CD14-positive monocyte (primary cell): ENCODE measurements at regions not wholly inside any gene's neighbourhood (a gene's known extent, or its start where the extent isn't known, plus 50 kb on each side); places are given as distances from the start of the nearest gene placed in this dataset.

ENCODE experiments used
- DNase-seq, 3 donors: peaks; one replicate each; pipeline ENCODE4 v3.0.0-alpha.2; 2011 to 2022
- H2AFZ ChIP-seq: 2 replicates; pipeline ENCODE4 v1.6.0; 2012; ENCODE audit warnings: mild to moderate bottlenecking, low read depth, low read length, inconsistent platforms; ENCODE audit not compliant: insufficient read depth, poor library complexity, severe bottlenecking
- H3K27ac ChIP-seq, 2 donors: 1 replicate in 1 of 2; 2 replicates in 1 of 2; pipeline ENCODE4 v1.5.1; 2012 to 2013; ENCODE audit warnings: low read length in 2 of 2, control low read depth in 1 of 2, inconsistent platforms in 1 of 2, low read depth in 1 of 2, mild to moderate bottlenecking in 1 of 2
- H3K27me3 ChIP-seq, 2 donors: one replicate each; pipeline versions ENCODE4 v1.6.0 to v1.6.1; 2011 to 2013; ENCODE audit warnings: low read length in 2 of 2; ENCODE audit not compliant: control insufficient read depth in 2 of 2, insufficient read depth in 2 of 2
- H3K36me3 ChIP-seq, 2 donors: replicated peaks in 1 of 2; 1 replicate in 1 of 2; 2 replicates in 1 of 2; pipeline versions ENCODE4 v1.5.1 to v1.6.1; 2012 to 2013; ENCODE audit warnings: low read length in 2 of 2, control low read depth in 1 of 2, inconsistent platforms in 1 of 2, mild to moderate bottlenecking in 1 of 2; ENCODE audit not compliant: insufficient read depth in 2 of 2, control insufficient read depth in 1 of 2
- H3K4me1 ChIP-seq, 2 donors: 1 replicate in 1 of 2; 2 replicates in 1 of 2; pipeline versions ENCODE4 v1.5.1 to v1.6.1; 2012 to 2013; ENCODE audit warnings: low read length in 2 of 2, control low read depth in 1 of 2, inconsistent platforms in 1 of 2, mild to moderate bottlenecking in 1 of 2, moderate library complexity in 1 of 2; ENCODE audit not compliant: insufficient read depth in 2 of 2, control insufficient read depth in 1 of 2
- H3K4me2 ChIP-seq: replicated peaks from 2 replicates; pipeline ENCODE3; 2012; ENCODE audit warnings: low read length, moderate library complexity, mild to moderate bottlenecking; ENCODE audit not compliant: poor library complexity, severe bottlenecking; ENCODE audit errors: extremely low read depth
- H3K4me3 ChIP-seq, 3 experiments: fragments of 200-600 bp in 1 of 3; sonication (generic) in 1 of 3; replicated peaks in 1 of 3; 1 replicate in 2 of 3; 2 replicates in 1 of 3; pipeline ENCODE4 v1.5.1; 2011 to 2013; ENCODE audit warnings: low read length in 3 of 3, mild to moderate bottlenecking in 3 of 3, control low read depth in 2 of 3, low read depth in 2 of 3, inconsistent platforms in 1 of 3, moderate library complexity in 1 of 3
- H3K79me2 ChIP-seq: 2 replicates; pipeline ENCODE4 v1.6.0; 2012; ENCODE audit warnings: mild to moderate bottlenecking, control low read depth, inconsistent platforms, low read length, moderate library complexity; ENCODE audit not compliant: insufficient read depth
- H3K9ac ChIP-seq: 2 replicates; pipeline ENCODE4 v1.6.0; 2017; ENCODE audit warnings: low read length, mild to moderate bottlenecking; ENCODE audit not compliant: insufficient read depth, poor library complexity, severe bottlenecking
- H3K9me3 ChIP-seq, 2 donors: replicated peaks in 1 of 2; 1 replicate in 1 of 2; 2 replicates in 1 of 2; pipeline versions ENCODE4 v1.5.1 to v1.6.1; 2012 to 2013; ENCODE audit warnings: low read length in 2 of 2, control low read depth in 1 of 2; ENCODE audit not compliant: control insufficient read depth in 1 of 2, insufficient read depth in 1 of 2
- H4K20me1 ChIP-seq: 2 replicates; pipeline ENCODE4 v1.6.0; 2012; ENCODE audit warnings: mild to moderate bottlenecking, low read length, control low read depth, moderate library complexity; ENCODE audit not compliant: insufficient read depth
- H3K27ac Mint-ChIP-seq, 7 donors: one replicate each; pipeline ENCODE4 v1.8.0; 2020; ENCODE audit warnings: mild to moderate bottlenecking in 7 of 7, mixed read lengths in 7 of 7, moderate library complexity in 6 of 7, inconsistent platforms in 2 of 7
- H3K27me3 Mint-ChIP-seq, 3 donors: one replicate each; pipeline ENCODE4 v1.8.0; 2021 to 2022; ENCODE audit warnings: low read depth in 3 of 3, mild to moderate bottlenecking in 3 of 3, mixed read lengths in 3 of 3, moderate library complexity in 3 of 3, inconsistent platforms in 1 of 3
- H3K36me3 Mint-ChIP-seq, 2 donors: one replicate each; pipeline ENCODE4 v1.8.0; 2020; ENCODE audit warnings: mixed read lengths in 2 of 2, inconsistent platforms in 1 of 2, mild to moderate bottlenecking in 1 of 2
- H3K4me1 Mint-ChIP-seq: one replicate; pipeline ENCODE4 v1.8.0; 2020; ENCODE audit warnings: mild to moderate bottlenecking, mixed read lengths
- H3K4me3 Mint-ChIP-seq, 2 donors: one replicate each; pipeline ENCODE4 v1.8.0; 2020; ENCODE audit warnings: mild to moderate bottlenecking in 2 of 2, mixed read lengths in 2 of 2, moderate library complexity in 1 of 2
- H3K9me3 Mint-ChIP-seq, 7 donors: one replicate each; pipeline ENCODE4 v1.8.0; 2020 to 2022; ENCODE audit warnings: mixed read lengths in 7 of 7, mild to moderate bottlenecking in 6 of 7, moderate library complexity in 6 of 7, inconsistent platforms in 2 of 7
- WGBS: methylation state at CpG from one replicate; pipeline ENCODE4 v1.1.5; 2013; ENCODE audit warnings: missing lambda C conversion rate; ENCODE audit not compliant: insufficient coverage; 5-methylcytosine and 5-hydroxymethylcytosine counted together
- intact Hi-C, 2 donors: fragments of 100-400 bp; cut with micrococcal nuclease; formaldehyde crosslinking; loops; one replicate each; pipeline versions ENCODE4 v1.15.0 to v1.15.1; 2023
- TF ChIP-seq, protein P1 (sequence below): fragments of 200-600 bp; IDR thresholded peaks from one replicate; pipeline ENCODE4 v1.8.0; 2022; ENCODE audit warnings: antibody characterized with exemption, mild to moderate bottlenecking

- Histone ChIP-seq H2AFZ (no peak overlapping the region), H3K79me2 (no peaks in the 10 kb centered on the region), H3K4me3 (no peak overlapping the region), H3K36me3 (no peaks in the 10 kb centered on the region), H3K4me2 (no peak overlapping the region), H3K9me3 (peaks cover 9 to 13% of the 10 kb centered on the region in 2 donors), H4K20me1 (no peaks in the 10 kb centered on the region), H3K4me1 (no peaks in the 10 kb centered on the region), H3K27me3 (no peaks in the 10 kb centered on the region), H3K27ac (no peak overlapping the region), H3K9ac (no peak overlapping the region)
- intact Hi-C loops: no loop called here
- H3K27ac Mint-ChIP-seq: no peak overlapping the region
- DNase-seq: no peak
- peaks cover 0 to 2% (median 2%) of the 10 kb centered on the region in 3 donors for H3K27me3 Mint-ChIP-seq
- peaks cover 0 to 17% (median 3%) of the 10 kb centered on the region in 7 donors for H3K9me3 Mint-ChIP-seq
- H3K36me3 Mint-ChIP-seq: no peaks in the 10 kb centered on the region
- no peaks in the 10 kb centered on the region for H3K4me1 Mint-ChIP-seq
- 95% methylated on average over 17 of the region's 17 CpGs for WGBS
- no peak overlapping the region for H3K4me3 Mint-ChIP-seq
- TF ChIP-seq, protein P1, sequence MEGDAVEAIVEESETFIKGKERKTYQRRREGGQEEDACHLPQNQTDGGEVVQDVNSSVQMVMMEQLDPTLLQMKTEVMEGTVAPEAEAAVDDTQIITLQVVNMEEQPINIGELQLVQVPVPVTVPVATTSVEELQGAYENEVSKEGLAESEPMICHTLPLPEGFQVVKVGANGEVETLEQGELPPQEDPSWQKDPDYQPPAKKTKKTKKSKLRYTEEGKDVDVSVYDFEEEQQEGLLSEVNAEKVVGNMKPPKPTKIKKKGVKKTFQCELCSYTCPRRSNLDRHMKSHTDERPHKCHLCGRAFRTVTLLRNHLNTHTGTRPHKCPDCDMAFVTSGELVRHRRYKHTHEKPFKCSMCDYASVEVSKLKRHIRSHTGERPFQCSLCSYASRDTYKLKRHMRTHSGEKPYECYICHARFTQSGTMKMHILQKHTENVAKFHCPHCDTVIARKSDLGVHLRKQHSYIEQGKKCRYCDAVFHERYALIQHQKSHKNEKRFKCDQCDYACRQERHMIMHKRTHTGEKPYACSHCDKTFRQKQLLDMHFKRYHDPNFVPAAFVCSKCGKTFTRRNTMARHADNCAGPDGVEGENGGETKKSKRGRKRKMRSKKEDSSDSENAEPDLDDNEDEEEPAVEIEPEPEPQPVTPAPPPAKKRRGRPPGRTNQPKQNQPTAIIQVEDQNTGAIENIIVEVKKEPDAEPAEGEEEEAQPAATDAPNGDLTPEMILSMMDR: no peak
Observed at GRCh38 chr22:47628477-47629272, 866.2 kb downstream of the TBC1D22A start.

- H3K9me3 ChIP-seq: peaks cover 9 to 13% of the 10 kb centered on the region in 2 donors
- H3K27me3 ChIP-seq: no peaks in the 10 kb centered on the region
- no peak overlapping the region for H3K4me3 ChIP-seq
- TF ChIP-seq, protein P1: no peak
- H3K4me1 ChIP-seq: no peaks in the 10 kb centered on the region
- DNase-seq: no peak
- intact Hi-C loops: no loop called here
- Mint-ChIP-seq H3K36me3 (no peaks in the 10 kb centered on the region), H3K4me1 (no peaks in the 10 kb centered on the region), H3K9me3 (peaks cover 0 to 14% (median 2%) of the 10 kb centered on the region in 7 donors), H3K27ac (no peak overlapping the region), H3K27me3 (peaks cover 0 to 2% (median 2%) of the 10 kb centered on the region in 3 donors), H3K4me3 (no peak overlapping the region)
- no peaks in the 10 kb centered on the region for H3K36me3 ChIP-seq
- 66% methylated on average over 9 of the region's 17 CpGs for WGBS
- H3K27ac ChIP-seq: no peak overlapping the region
- H2AFZ ChIP-seq: no peak overlapping the region
- H3K9ac ChIP-seq: no peak overlapping the region
- H3K4me2 ChIP-seq: no peak overlapping the region
- no peaks in the 10 kb centered on the region for H4K20me1 ChIP-seq
- H3K79me2 ChIP-seq: no peaks in the 10 kb centered on the region
Observed at GRCh38 chr22:47627556-47628253, 865.3 kb downstream of the TBC1D22A start.
